Neural cell (in vitro differentiated cells): ENCODE measurements at regions not wholly inside any gene's neighbourhood (a gene's known extent, or its start where the extent isn't known, plus 50 kb on each side); places are given as distances from the start of the nearest gene placed in this dataset.

Source experiments
- H2AFZ ChIP-seq: fragments of 200-600, 300-800 bp; sonication (generic), shearing (Covaris generic); 2 replicates; pipeline ENCODE4 v1.6.0; 2014; ENCODE audit warnings: low read depth, mild to moderate bottlenecking, antibody characterized with exemption, low read length, moderate library complexity
- H3F3A ChIP-seq: fragments of 200-600 bp; shearing (Covaris generic); 2 replicates; pipeline ENCODE4 v1.6.1; 2016; ENCODE audit warnings: mild to moderate bottlenecking, moderate library complexity, mixed read lengths, antibody characterized with exemption, low read length; ENCODE audit not compliant: insufficient read depth, poor library complexity, severe bottlenecking
- H3K27ac ChIP-seq: fragments of 200-600, 300-800 bp; sonication (generic), shearing (Covaris generic); 2 replicates; pipeline ENCODE4 v1.5.1; 2014; ENCODE audit warnings: mild to moderate bottlenecking, low read length, moderate library complexity
- H3K27me3 ChIP-seq: fragments of 300-800, 200-600 bp; sonication (generic), shearing (Covaris generic); 2 replicates; pipeline ENCODE4 v1.6.0; 2014; ENCODE audit warnings: mild to moderate bottlenecking, low read depth, low read length, moderate library complexity; ENCODE audit not compliant: insufficient read depth
- H3K36me3 ChIP-seq: fragments of 300-800, 200-600 bp; sonication (generic), shearing (Covaris generic); 2 replicates; pipeline ENCODE4 v1.5.1; 2014; ENCODE audit warnings: mild to moderate bottlenecking, antibody characterized with exemption, low read length, moderate library complexity; ENCODE audit not compliant: insufficient read depth
- H3K4me2 ChIP-seq: fragments of 300-800, 200-600 bp; sonication (generic), shearing (Covaris generic); 2 replicates; pipeline ENCODE4 v1.6.0; 2014; ENCODE audit warnings: mild to moderate bottlenecking, low read length
- H3K4me3 ChIP-seq: fragments of 300-800, 200-600 bp; sonication (generic), shearing (Covaris generic); 2 replicates; pipeline ENCODE4 v1.5.1; 2014; ENCODE audit warnings: mild to moderate bottlenecking, low read length, moderate library complexity
- H3K79me2 ChIP-seq: fragments of 200-600 bp; shearing (Covaris generic); replicated peaks from 2 replicates; pipeline ENCODE4 v1.6.0; 2014; ENCODE audit warnings: mild to moderate bottlenecking, low read length, moderate library complexity; ENCODE audit not compliant: insufficient read depth
- H3K9ac ChIP-seq: fragments of 300-800, 200-600 bp; sonication (generic), shearing (Covaris generic); 2 replicates; pipeline ENCODE4 v1.6.1; 2016; ENCODE audit warnings: mild to moderate bottlenecking, low read length, mixed read lengths
- H3K9me2 ChIP-seq: fragments of 200-600 bp; shearing (Covaris generic); 2 replicates; pipeline ENCODE4 v1.6.1; 2016; ENCODE audit warnings: mild to moderate bottlenecking, low read length, mixed read lengths; ENCODE audit not compliant: insufficient read depth
- H3K9me3 ChIP-seq: fragments of 200-600, 300-800 bp; sonication (generic), shearing (Covaris generic); 2 replicates; pipeline ENCODE4 v1.6.1; 2016; ENCODE audit warnings: mild to moderate bottlenecking, mixed run types, low read length, moderate library complexity, mixed read lengths
- H4K20me1 ChIP-seq: fragments of 200-600 bp; shearing (Covaris generic); 2 replicates; pipeline ENCODE4 v1.6.1; 2016; ENCODE audit warnings: mild to moderate bottlenecking, mixed run types; ENCODE audit not compliant: insufficient read depth
- EP300 ChIP-seq: fragments of 450-650 bp; conservative IDR thresholded peaks from 2 replicates; pipeline ENCODE4 v1.6.1; 2014; ENCODE audit warnings: antibody characterized with exemption, mild to moderate bottlenecking, moderate library complexity; ENCODE audit not compliant: poor library complexity, severe bottlenecking
- EZH2 ChIP-seq: fragments of 200-600, 300-800 bp; shearing (Covaris generic), sonication (generic); IDR thresholded peaks from 2 replicates; pipeline ENCODE4 v1.6.1; 2014; ENCODE audit warnings: antibody characterized with exemption, low read length, borderline replicate concordance, mild to moderate bottlenecking; ENCODE audit not compliant: insufficient read depth, poor library complexity, severe bottlenecking
- MXI1 ChIP-seq: fragments of 450-650 bp; conservative IDR thresholded peaks from 2 replicates; pipeline ENCODE4 v1.6.1; 2014; ENCODE audit warnings: antibody characterized with exemption, mild to moderate bottlenecking; ENCODE audit not compliant: poor library complexity, severe bottlenecking
- POLR2AphosphoS5 ChIP-seq: IDR thresholded peaks from 2 replicates; pipeline ENCODE4 v1.6.1; 2012
- RAD21 ChIP-seq: fragments of 450-650 bp; conservative IDR thresholded peaks from 2 replicates; pipeline ENCODE4 v1.6.1; 2014; ENCODE audit warnings: antibody characterized with exemption, mild to moderate bottlenecking, moderate library complexity
- SMC3 ChIP-seq: fragments of 450-650 bp; conservative IDR thresholded peaks from 2 replicates; pipeline ENCODE4 v1.6.1; 2014; ENCODE audit warnings: antibody characterized with exemption, mild to moderate bottlenecking, moderate library complexity; ENCODE audit not compliant: poor library complexity
- TAF1 ChIP-seq: IDR thresholded peaks from 2 replicates; pipeline ENCODE4 v1.6.1; 2012; ENCODE audit warnings: low read depth
- TF ChIP-seq, protein P1 (sequence below): fragments of 450-650 bp; IDR thresholded peaks from 2 replicates; pipeline ENCODE4 v1.5.1; 2014; ENCODE audit warnings: antibody characterized with exemption, mild to moderate bottlenecking, moderate library complexity; ENCODE audit not compliant: poor library complexity, severe bottlenecking
- TF ChIP-seq, protein P2 (sequence below): IDR thresholded peaks from 2 replicates; pipeline ENCODE4 v1.6.1; 2012; ENCODE audit warnings: borderline replicate concordance

DNA sequence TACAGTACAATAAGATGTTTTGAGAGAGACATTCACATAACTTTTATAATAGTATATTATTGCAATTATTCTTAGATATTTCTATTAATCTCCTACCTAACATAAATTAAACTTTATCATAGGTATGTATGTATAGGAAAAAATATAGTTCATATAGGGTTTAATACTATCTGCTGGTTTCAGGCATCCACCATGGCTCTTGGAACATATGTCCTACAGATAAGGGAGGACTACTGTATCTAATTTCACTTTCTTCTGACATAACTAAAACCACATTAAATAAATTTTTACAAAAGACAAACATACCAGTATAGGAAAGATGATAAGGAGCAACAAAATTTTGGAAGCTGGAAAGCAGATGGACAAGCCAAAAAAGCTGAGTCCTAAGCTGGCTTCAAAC is 67.9 kb upstream of the TMEM17 start:
- Histone ChIP-seq H3K9ac (no peak overlapping the region), H3K4me2 (no peak overlapping the region), H3K4me3 (no peak overlapping the region), H3F3A (no peaks in the 10 kb centered on the region), H3K36me3 (no peaks in the 10 kb centered on the region), H3K9me3 (no peaks in the 10 kb centered on the region), H3K27ac (no peak overlapping the region), H4K20me1 (no peaks in the 10 kb centered on the region), H3K9me2 (no peaks in the 10 kb centered on the region), H2AFZ (no peak overlapping the region), H3K27me3 (peaks cover 9% of the 10 kb centered on the region), H3K79me2 (no peaks in the 10 kb centered on the region)
- no peak for TF ChIP-seq RAD21
- TF ChIP-seq EZH2, result no peak
- no peak for TF ChIP-seq MXI1
- no peak for TF ChIP-seq EP300
- TF ChIP-seq, protein P1, sequence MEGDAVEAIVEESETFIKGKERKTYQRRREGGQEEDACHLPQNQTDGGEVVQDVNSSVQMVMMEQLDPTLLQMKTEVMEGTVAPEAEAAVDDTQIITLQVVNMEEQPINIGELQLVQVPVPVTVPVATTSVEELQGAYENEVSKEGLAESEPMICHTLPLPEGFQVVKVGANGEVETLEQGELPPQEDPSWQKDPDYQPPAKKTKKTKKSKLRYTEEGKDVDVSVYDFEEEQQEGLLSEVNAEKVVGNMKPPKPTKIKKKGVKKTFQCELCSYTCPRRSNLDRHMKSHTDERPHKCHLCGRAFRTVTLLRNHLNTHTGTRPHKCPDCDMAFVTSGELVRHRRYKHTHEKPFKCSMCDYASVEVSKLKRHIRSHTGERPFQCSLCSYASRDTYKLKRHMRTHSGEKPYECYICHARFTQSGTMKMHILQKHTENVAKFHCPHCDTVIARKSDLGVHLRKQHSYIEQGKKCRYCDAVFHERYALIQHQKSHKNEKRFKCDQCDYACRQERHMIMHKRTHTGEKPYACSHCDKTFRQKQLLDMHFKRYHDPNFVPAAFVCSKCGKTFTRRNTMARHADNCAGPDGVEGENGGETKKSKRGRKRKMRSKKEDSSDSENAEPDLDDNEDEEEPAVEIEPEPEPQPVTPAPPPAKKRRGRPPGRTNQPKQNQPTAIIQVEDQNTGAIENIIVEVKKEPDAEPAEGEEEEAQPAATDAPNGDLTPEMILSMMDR, result no peak
- TF ChIP-seq SMC3, result no peak
- TF ChIP-seq, protein P2, sequence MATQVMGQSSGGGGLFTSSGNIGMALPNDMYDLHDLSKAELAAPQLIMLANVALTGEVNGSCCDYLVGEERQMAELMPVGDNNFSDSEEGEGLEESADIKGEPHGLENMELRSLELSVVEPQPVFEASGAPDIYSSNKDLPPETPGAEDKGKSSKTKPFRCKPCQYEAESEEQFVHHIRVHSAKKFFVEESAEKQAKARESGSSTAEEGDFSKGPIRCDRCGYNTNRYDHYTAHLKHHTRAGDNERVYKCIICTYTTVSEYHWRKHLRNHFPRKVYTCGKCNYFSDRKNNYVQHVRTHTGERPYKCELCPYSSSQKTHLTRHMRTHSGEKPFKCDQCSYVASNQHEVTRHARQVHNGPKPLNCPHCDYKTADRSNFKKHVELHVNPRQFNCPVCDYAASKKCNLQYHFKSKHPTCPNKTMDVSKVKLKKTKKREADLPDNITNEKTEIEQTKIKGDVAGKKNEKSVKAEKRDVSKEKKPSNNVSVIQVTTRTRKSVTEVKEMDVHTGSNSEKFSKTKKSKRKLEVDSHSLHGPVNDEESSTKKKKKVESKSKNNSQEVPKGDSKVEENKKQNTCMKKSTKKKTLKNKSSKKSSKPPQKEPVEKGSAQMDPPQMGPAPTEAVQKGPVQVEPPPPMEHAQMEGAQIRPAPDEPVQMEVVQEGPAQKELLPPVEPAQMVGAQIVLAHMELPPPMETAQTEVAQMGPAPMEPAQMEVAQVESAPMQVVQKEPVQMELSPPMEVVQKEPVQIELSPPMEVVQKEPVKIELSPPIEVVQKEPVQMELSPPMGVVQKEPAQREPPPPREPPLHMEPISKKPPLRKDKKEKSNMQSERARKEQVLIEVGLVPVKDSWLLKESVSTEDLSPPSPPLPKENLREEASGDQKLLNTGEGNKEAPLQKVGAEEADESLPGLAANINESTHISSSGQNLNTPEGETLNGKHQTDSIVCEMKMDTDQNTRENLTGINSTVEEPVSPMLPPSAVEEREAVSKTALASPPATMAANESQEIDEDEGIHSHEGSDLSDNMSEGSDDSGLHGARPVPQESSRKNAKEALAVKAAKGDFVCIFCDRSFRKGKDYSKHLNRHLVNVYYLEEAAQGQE, result no peak
- no peak for TF ChIP-seq POLR2AphosphoS5
- no peak for TF ChIP-seq TAF1

DNA sequence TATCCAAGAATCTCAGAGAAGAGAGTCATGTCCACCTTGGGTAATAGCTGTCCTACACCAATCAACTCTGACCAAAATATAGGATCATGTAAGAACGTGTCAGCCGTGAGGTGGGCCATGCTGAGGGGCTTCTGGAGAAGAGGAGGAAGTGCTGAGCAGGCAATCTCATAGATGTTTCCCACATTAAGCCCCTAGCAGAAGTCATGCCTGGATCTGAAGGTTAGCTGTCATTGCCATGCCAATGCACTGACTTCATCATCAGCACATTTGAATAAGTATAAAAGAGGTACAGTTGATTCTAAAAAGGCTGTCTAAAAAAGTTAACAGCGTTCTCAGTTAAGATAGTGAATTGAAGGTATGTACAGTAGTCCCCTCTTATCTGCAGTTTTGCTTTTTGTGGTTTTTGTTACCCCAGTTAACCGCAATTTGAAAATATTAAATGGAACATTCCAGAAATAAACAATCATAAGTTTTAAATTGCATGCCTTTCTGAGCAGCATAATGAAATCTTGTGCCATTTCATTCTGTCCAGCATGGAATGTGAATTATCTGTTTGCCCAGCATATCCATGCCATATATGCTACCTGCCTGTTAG is 67.2 kb upstream of the TMEM17 start:
- Histone ChIP-seq H3F3A (no peaks in the 10 kb centered on the region), H3K9me2 (no peaks in the 10 kb centered on the region)

More for the DNA sequence above, 67.2 kb upstream of the TMEM17 start:
- Histone ChIP-seq H3K4me3 (no peak overlapping the region), H3K4me2 (no peak overlapping the region), H3K9me3 (no peaks in the 10 kb centered on the region), H3K36me3 (no peaks in the 10 kb centered on the region), H4K20me1 (no peaks in the 10 kb centered on the region), H3K79me2 (no peaks in the 10 kb centered on the region), H3K27ac (no peak overlapping the region), H3K9ac (no peak overlapping the region), H3K27me3 (peaks cover 9% of the 10 kb centered on the region), H2AFZ (no peak overlapping the region)
- TF ChIP-seq, protein P2, result no peak
- no peak for TF ChIP-seq EP300
- no peak for TF ChIP-seq TAF1
- TF ChIP-seq, protein P1, result no peak
- TF ChIP-seq RAD21, result no peak
- TF ChIP-seq POLR2AphosphoS5, result no peak
- no peak for TF ChIP-seq SMC3
- no peak for TF ChIP-seq MXI1
- no peak for TF ChIP-seq EZH2
